Prostate gland (tissue), 2 donors: ENCODE measurements at regions not wholly inside any gene's neighbourhood (a gene's known extent, or its start where the extent isn't known, plus 50 kb on each side); places are given as distances from the start of the nearest gene placed in this dataset.

ENCODE experiments used
- DNase-seq: peaks from one replicate; pipeline ENCODE4 v3.0.0-alpha.2; 2019; ENCODE audit warnings: low spot score
- H3K27ac ChIP-seq, 2 donors: fragments of 200-600 bp; sonication (generic); 2 replicates each; pipeline ENCODE4 v1.5.1; 2017 to 2019
- H3K27me3 ChIP-seq: fragments of 200-600 bp; sonication (generic); replicated peaks from 2 replicates; pipeline ENCODE4 v1.5.1; 2019; ENCODE audit not compliant: insufficient read depth
- H3K36me3 ChIP-seq, 2 donors: fragments of 200-600 bp; sonication (generic); 1 replicate in 1 of 2; 2 replicates in 1 of 2; pipeline versions ENCODE4 v1.5.1 to v1.8.1; 2017 to 2019
- H3K4me1 ChIP-seq: fragments of 200-600 bp; sonication (generic); replicated peaks from 2 replicates; pipeline ENCODE4 v1.5.1; 2019
- H3K4me3 ChIP-seq, 2 donors: fragments of 200-600 bp; sonication (generic); 2 replicates each; pipeline ENCODE4 v1.5.1; 2017 to 2019
- H3K9me3 ChIP-seq: fragments of 200-600 bp; sonication (generic); 2 replicates; pipeline ENCODE4 v1.5.1; 2017
- CTCF ChIP-seq, 4 experiments: fragments of 200-600 bp in 2 of 4; fragments of 450-650 bp in 2 of 4; sonication (generic) in 2 of 4; IDR thresholded peaks; 1 replicate in 3 of 4; 2 replicates in 1 of 4; pipeline ENCODE4 v1.5.1; 2016 to 2019; ENCODE audit warnings: antibody characterized with exemption in 4 of 4, mild to moderate bottlenecking in 2 of 4, moderate library complexity in 2 of 4
- POLR2A ChIP-seq: fragments of 450-650 bp; IDR thresholded peaks from one replicate; pipeline ENCODE4 v1.6.1; 2016; ENCODE audit warnings: antibody characterized with exemption, mild to moderate bottlenecking
- POLR2AphosphoS5 ChIP-seq: sonication (generic); formaldehyde crosslinking; IDR thresholded peaks from one replicate; pipeline ENCODE4 v1.6.1; 2017; ENCODE audit warnings: antibody characterized with exemption
- WGBS: methylation state at CpG from one replicate; pipeline ENCODE4 v1.1.5; 2018; 5-methylcytosine and 5-hydroxymethylcytosine counted together
- intact Hi-C: fragments of 100-400 bp; cut with DNase I; formaldehyde crosslinking; loops from one replicate; pipeline ENCODE4 v1.14.2; 2022

- intact Hi-C loops, result no loop called here
- no peak overlapping the region for H3K27ac ChIP-seq
- no peaks in the 10 kb centered on the region for H3K9me3 ChIP-seq
- H3K4me3 ChIP-seq, result no peak overlapping the region
- WGBS, result 61% methylated on average over 7 of the region's 7 CpGs
- H3K4me1 ChIP-seq, result no peaks in the 10 kb centered on the region
- no peaks in the 10 kb centered on the region for H3K27me3 ChIP-seq
- TF ChIP-seq POLR2AphosphoS5 (no peak), CTCF (IDR thresholded peaks at IDR 0.05) (no peak), POLR2A (no peak)
- DNase-seq, result no peak
- H3K36me3 ChIP-seq, result no peaks in the 10 kb centered on the region
Observed at GRCh38 chr20:53679597-53680309, 86.1 kb upstream of the ZNF217 start.

- Histone ChIP-seq H3K27me3 (no peaks in the 10 kb centered on the region), H3K4me1 (no peaks in the 10 kb centered on the region), H3K9me3 (no peaks in the 10 kb centered on the region), H3K4me3 (no peak overlapping the region), H3K27ac (no peak overlapping the region), H3K36me3 (no peaks in the 10 kb centered on the region)
- DNase-seq, result no peak
- intact Hi-C loops, result no loop called here
- WGBS, result 72% methylated on average over 3 of the region's 3 CpGs
- TF ChIP-seq POLR2AphosphoS5, result no peak
- TF ChIP-seq CTCF (IDR thresholded peaks at IDR 0.05), result no peak
- no peak for TF ChIP-seq POLR2A
Observed at GRCh38 chr20:53678990-53679596, 85.5 kb upstream of the ZNF217 start.

GRCh38 chr20:53678315-53678989 is 84.8 kb upstream of the ZNF217 start:
- intact Hi-C loops, result no loop called here

GRCh38 chr20:53677447-53678314 is 84.0 kb upstream of the ZNF217 start:
- Histone ChIP-seq H3K4me1 (no peaks in the 10 kb centered on the region), H3K27ac (no peak overlapping the region), H3K27me3 (no peaks in the 10 kb centered on the region), H3K36me3 (no peaks in the 10 kb centered on the region), H3K9me3 (no peaks in the 10 kb centered on the region), H3K4me3 (no peak overlapping the region)
- intact Hi-C loops, result no loop called here
- WGBS, result 43% methylated on average over 12 of the region's 12 CpGs
- TF ChIP-seq POLR2A (no peak), POLR2AphosphoS5 (no peak), CTCF (IDR thresholded peaks at IDR 0.05) (no peak)
- DNase-seq, result no peak

More at GRCh38 chr20:53678315-53678989, 84.8 kb upstream of the ZNF217 start:
- Histone ChIP-seq H3K9me3 (no peaks in the 10 kb centered on the region), H3K27me3 (no peaks in the 10 kb centered on the region), H3K36me3 (no peaks in the 10 kb centered on the region), H3K4me1 (no peaks in the 10 kb centered on the region), H3K27ac (no peak overlapping the region), H3K4me3 (no peak overlapping the region)
- no peak for DNase-seq
- no peak for TF ChIP-seq CTCF (IDR thresholded peaks at IDR 0.05)
- WGBS, result 68% methylated on average over 7 of the region's 7 CpGs
